GM21423 (cell line): ENCODE measurements at regions not wholly inside any gene's neighbourhood (a gene's known extent, or its start where the extent isn't known, plus 50 kb on each side); places are given as distances from the start of the nearest gene placed in this dataset.
"Not testable (repeated sequence)": the region's sequence is repeated elsewhere in the genome, so short reads cannot be mapped to it uniquely, and the experiment has no call there.

Experiments
- ATAC-seq: cut with Tn5 transposase; IDR thresholded peaks from one replicate; pipeline ENCODE4 v1.9.1; 2021; ENCODE audit warnings: mild to moderate bottlenecking, moderate library complexity; ENCODE audit not compliant: unreplicated experiment

- no peak for ATAC-seq
Observed at GRCh38 chr2:176832086-176832485, 380.5 kb upstream of the HNRNPA3 start.

- no peak for ATAC-seq
Observed at GRCh38 chr2:176833671-176834070, 378.9 kb upstream of the HNRNPA3 start.

- no peak for ATAC-seq
Observed at GRCh38 chr2:176834226-176834625, 378.4 kb upstream of the HNRNPA3 start.

GRCh38 chr2:176843208-176843607, 369.4 kb upstream of the HNRNPA3 start:
- ATAC-seq: no peak

- ATAC-seq: no peak
Observed at GRCh38 chr2:176844461-176844860, 368.1 kb upstream of the HNRNPA3 start.

- no peak for ATAC-seq
Observed at GRCh38 chr2:176845718-176846117, 366.9 kb upstream of the HNRNPA3 start.

- no peak for ATAC-seq
Observed at GRCh38 chr2:176847575-176847974, 365.0 kb upstream of the HNRNPA3 start.

GRCh38 chr2:176848844-176849243, 363.8 kb upstream of the HNRNPA3 start:
- ATAC-seq: no peak

GRCh38 chr2:176851200-176851888, 361.2 kb upstream of the HNRNPA3 start:
- no peak for ATAC-seq

GRCh38 chr2:176851889-176852483, 360.6 kb upstream of the HNRNPA3 start:
- ATAC-seq: no peak

GRCh38 chr2:176852667-176853066, 359.9 kb upstream of the HNRNPA3 start:
- no peak for ATAC-seq

GRCh38 chr2:176854062-176854461, 358.5 kb upstream of the HNRNPA3 start:
- ATAC-seq: no peak

GRCh38 chr2:176854878-176855277, 357.7 kb upstream of the HNRNPA3 start:
- ATAC-seq: no peak

- no peak for ATAC-seq
Observed at GRCh38 chr2:176856683-176857082, 355.9 kb upstream of the HNRNPA3 start.

- ATAC-seq: no peak
Observed at GRCh38 chr2:176865336-176865735, 347.3 kb upstream of the HNRNPA3 start.

GRCh38 chr2:176872406-176872805, 340.2 kb upstream of the HNRNPA3 start:
- ATAC-seq: no peak

- ATAC-seq: no peak
Observed at GRCh38 chr2:176873403-176873802, 339.2 kb upstream of the HNRNPA3 start.

- no peak for ATAC-seq
Observed at GRCh38 chr2:176876493-176877103, 336.0 kb upstream of the HNRNPA3 start.

GRCh38 chr2:176879426-176879995, 333.1 kb upstream of the HNRNPA3 start:
- no peak for ATAC-seq

- not testable (repeated sequence) for ATAC-seq
Observed at GRCh38 chr2:176882045-176882444, 330.5 kb upstream of the HNRNPA3 start.

- ATAC-seq: no peak
Observed at GRCh38 chr2:176885001-176885643, 327.5 kb upstream of the HNRNPA3 start.
